ENCODE measurements at regions not wholly inside any gene's neighbourhood (a gene's known extent, or its start where the extent isn't known, plus 50 kb on each side); places are given as distances from the start of the nearest gene placed in this dataset.
"Not testable (repeated sequence)": the region's sequence is repeated elsewhere in the genome, so short reads cannot be mapped to it uniquely, and the experiment has no call there.

- no peak for DNase-seq
These were observed 155.4 kb upstream of the SLC35G4 start for GRCh38 chr18:11454040-11454439.

GRCh38 chr18:11444169-11444568 lies 165.2 kb upstream of the SLC35G4 start:
- DNase-seq, result not testable (repeated sequence)

- no peak for DNase-seq
These were observed 172.3 kb upstream of the SLC35G4 start for GRCh38 chr18:11437046-11437445.

GRCh38 chr18:11432360-11432811 lies 177.0 kb upstream of the SLC35G4 start:
- DNase-seq, result no peak

- no peak for DNase-seq
These were observed 179.5 kb upstream of the SLC35G4 start for GRCh38 chr18:11429876-11430275.

- no peak for DNase-seq
These were observed 184.2 kb upstream of the SLC35G4 start for GRCh38 chr18:11425211-11425610.

- no peak for DNase-seq
These were observed 190.1 kb upstream of the SLC35G4 start for GRCh38 chr18:11419338-11419737.

GRCh38 chr18:11412811-11413210 lies 196.6 kb upstream of the SLC35G4 start:
- DNase-seq, result no peak

- DNase-seq, result no peak
These were observed 198.3 kb upstream of the SLC35G4 start for GRCh38 chr18:11411048-11411447.

- no peak for DNase-seq
These were observed 200.8 kb upstream of the SLC35G4 start for GRCh38 chr18:11408555-11409065.

GRCh38 chr18:11407940-11408339 lies 201.5 kb upstream of the SLC35G4 start:
- DNase-seq, result no peak

- no peak for DNase-seq
These were observed 203.6 kb upstream of the SLC35G4 start for GRCh38 chr18:11405804-11406203.

GRCh38 chr18:11400703-11401102 lies 208.7 kb upstream of the SLC35G4 start:
- DNase-seq, result no peak

- no peak for DNase-seq
These were observed 210.8 kb upstream of the SLC35G4 start for GRCh38 chr18:11398625-11399024.

- no peak for DNase-seq
These were observed 216.2 kb upstream of the SLC35G4 start for GRCh38 chr18:11392980-11393885.

GRCh38 chr18:11392292-11392691 lies 217.1 kb upstream of the SLC35G4 start:
- no peak for DNase-seq

- no peak for DNase-seq
These were observed 217.7 kb upstream of the SLC35G4 start for GRCh38 chr18:11391661-11392060.

GRCh38 chr18:11388755-11389680 lies 220.4 kb upstream of the SLC35G4 start:
- DNase-seq, result no peak

GRCh38 chr18:11387880-11388279 lies 221.5 kb upstream of the SLC35G4 start:
- no peak for DNase-seq

- no peak for DNase-seq
These were observed 226.0 kb upstream of the SLC35G4 start for GRCh38 chr18:11383381-11383780.

GRCh38 chr18:11380968-11381367 lies 228.4 kb upstream of the SLC35G4 start:
- no peak for DNase-seq

GRCh38 chr18:11379660-11380059 lies 229.7 kb upstream of the SLC35G4 start:
- DNase-seq, result no peak

GRCh38 chr18:11377766-11378540 lies 228.6 kb upstream of the PIEZO2 start:
- no peak for DNase-seq
